CD4-positive, alpha-beta T cell (primary cell): ENCODE measurements at regions not wholly inside any gene's neighbourhood (a gene's known extent, or its start where the extent isn't known, plus 50 kb on each side); places are given as distances from the start of the nearest gene placed in this dataset.

Experiments
- ATAC-seq: fragments of 200-7000 bp; cut with Tn5 transposase; one replicate; pipeline ENCODE4 v1.10.0; 2022; ENCODE audit warnings: mild to moderate bottlenecking; ENCODE audit not compliant: poor library complexity
- CTCF ChIA-PET: fragments of 350-600 bp; sonication (Branson Sonifier 250); formaldehyde crosslinking; loops from one replicate; lab custom pipeline; 2021; ENCODE audit warnings: antibody characterized with exemption, inconsistent platforms; lab: Charles Lee
- POLR2A ChIA-PET: fragments of 350-600 bp; sonication (Branson Sonifier 250); formaldehyde crosslinking; loops from one replicate; lab custom pipeline; 2021; ENCODE audit warnings: antibody characterized with exemption, inconsistent platforms; lab: Charles Lee
- DNase-seq, 14 experiments: peaks; one replicate each; pipeline ENCODE4 v3.0.0-alpha.2; 2013 to 2020; ENCODE audit warnings: mixed read lengths in 2 of 14
- H3K27ac ChIP-seq, 2 donors: one replicate each; pipeline versions ENCODE4 v1.5.1 to v1.7.0; 2013; ENCODE audit warnings: low read length in 2 of 2, low read depth in 1 of 2, mild to moderate bottlenecking in 1 of 2
- H3K27me3 ChIP-seq, 2 experiments: 1 replicate in 1 of 2; 2 replicates in 1 of 2; pipeline versions ENCODE4 v1.6.1 to v1.7.0; 2013; ENCODE audit warnings: low read length in 2 of 2, control low read depth in 1 of 2, mild to moderate bottlenecking in 1 of 2, moderate library complexity in 1 of 2; ENCODE audit not compliant: insufficient read depth in 2 of 2, control insufficient read depth in 1 of 2
- H3K36me3 ChIP-seq: one replicate; pipeline ENCODE4 v1.6.1; 2013; ENCODE audit warnings: low read length, control low read depth; ENCODE audit not compliant: insufficient read depth
- H3K4me1 ChIP-seq: one replicate; pipeline ENCODE4 v1.6.1; 2013; ENCODE audit warnings: low read length, control low read depth; ENCODE audit not compliant: insufficient read depth
- H3K4me3 ChIP-seq: one replicate; pipeline ENCODE4 v1.5.1; 2013; ENCODE audit warnings: mild to moderate bottlenecking, low read length, moderate library complexity
- H3K9me3 ChIP-seq, 2 experiments: 1 replicate in 1 of 2; 2 replicates in 1 of 2; pipeline versions ENCODE4 v1.6.1 to v1.7.0; 2013; ENCODE audit warnings: low read length in 2 of 2, mild to moderate bottlenecking in 2 of 2, control low read depth in 1 of 2, moderate library complexity in 1 of 2; ENCODE audit not compliant: control insufficient read depth in 1 of 2, insufficient read depth in 1 of 2
- H3K27ac Mint-ChIP-seq: one replicate; pipeline ENCODE4 v1.8.0; 2020; ENCODE audit warnings: mixed read lengths
- H3K27me3 Mint-ChIP-seq: one replicate; pipeline ENCODE4 v1.8.0; 2021; ENCODE audit warnings: mixed read lengths
- H3K36me3 Mint-ChIP-seq: one replicate; pipeline ENCODE4 v1.8.0; 2021; ENCODE audit warnings: low read depth, mixed read lengths
- H3K4me1 Mint-ChIP-seq: one replicate; pipeline ENCODE4 v1.8.0; 2021; ENCODE audit warnings: low read depth, mixed read lengths
- H3K4me3 Mint-ChIP-seq: one replicate; pipeline ENCODE4 v1.8.0; 2020; ENCODE audit warnings: mild to moderate bottlenecking, mixed read lengths
- H3K9me3 Mint-ChIP-seq: one replicate; pipeline ENCODE4 v1.8.0; 2020; ENCODE audit warnings: mixed read lengths
- intact Hi-C, 2 experiments: fragments of 100-400 bp; cut with DNase I in 1 of 2; cut with micrococcal nuclease in 1 of 2; formaldehyde crosslinking; loops; one replicate each; pipeline versions ENCODE4 v1.15.1 to v1.9.0; 2023 to 2025; cut with DNase I, micrococcal nuclease
- TF ChIP-seq, protein P1 (sequence below): fragments of 200-600 bp; IDR thresholded peaks from one replicate; pipeline ENCODE4 v1.8.0; 2022; ENCODE audit warnings: antibody characterized with exemption, mild to moderate bottlenecking

DNA sequence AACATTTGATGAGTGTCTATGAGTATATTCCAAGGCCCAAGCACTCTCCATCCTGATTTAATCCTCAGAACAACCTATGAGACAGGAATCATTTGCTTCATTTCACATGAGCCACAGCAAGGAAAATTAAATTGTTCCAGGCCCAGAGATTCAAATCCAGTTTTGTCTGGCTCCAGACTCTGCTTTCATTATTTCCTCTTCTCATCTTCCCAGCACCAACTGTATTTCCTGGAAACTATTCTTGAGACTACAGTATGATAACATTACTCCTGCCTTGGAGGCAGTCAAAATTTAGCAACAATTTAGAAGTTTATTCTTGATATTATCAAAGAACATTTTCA lies 194.5 kb downstream of the ZNF608 start:
- Histone ChIP-seq H3K36me3 (no peaks in the 10 kb centered on the region), H3K27me3 (no peaks in the 10 kb centered on the region), H3K4me3 (no peak overlapping the region), H3K4me1 (no peaks in the 10 kb centered on the region), H3K9me3 (peaks cover 0 to 5% of the 10 kb centered on the region in 2 experiments), H3K27ac (no peak overlapping the region)
- intact Hi-C loops = no loop called here
- CTCF ChIA-PET = no interaction called here
- DNase-seq (no peak), ATAC-seq (no peak)
- H3K9me3 Mint-ChIP-seq = no peaks in the 10 kb centered on the region
- TF ChIP-seq, protein P1, sequence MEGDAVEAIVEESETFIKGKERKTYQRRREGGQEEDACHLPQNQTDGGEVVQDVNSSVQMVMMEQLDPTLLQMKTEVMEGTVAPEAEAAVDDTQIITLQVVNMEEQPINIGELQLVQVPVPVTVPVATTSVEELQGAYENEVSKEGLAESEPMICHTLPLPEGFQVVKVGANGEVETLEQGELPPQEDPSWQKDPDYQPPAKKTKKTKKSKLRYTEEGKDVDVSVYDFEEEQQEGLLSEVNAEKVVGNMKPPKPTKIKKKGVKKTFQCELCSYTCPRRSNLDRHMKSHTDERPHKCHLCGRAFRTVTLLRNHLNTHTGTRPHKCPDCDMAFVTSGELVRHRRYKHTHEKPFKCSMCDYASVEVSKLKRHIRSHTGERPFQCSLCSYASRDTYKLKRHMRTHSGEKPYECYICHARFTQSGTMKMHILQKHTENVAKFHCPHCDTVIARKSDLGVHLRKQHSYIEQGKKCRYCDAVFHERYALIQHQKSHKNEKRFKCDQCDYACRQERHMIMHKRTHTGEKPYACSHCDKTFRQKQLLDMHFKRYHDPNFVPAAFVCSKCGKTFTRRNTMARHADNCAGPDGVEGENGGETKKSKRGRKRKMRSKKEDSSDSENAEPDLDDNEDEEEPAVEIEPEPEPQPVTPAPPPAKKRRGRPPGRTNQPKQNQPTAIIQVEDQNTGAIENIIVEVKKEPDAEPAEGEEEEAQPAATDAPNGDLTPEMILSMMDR = no peak
- no peak overlapping the region for H3K4me3 Mint-ChIP-seq
- H3K27me3 Mint-ChIP-seq = peaks cover 4% of the 10 kb centered on the region
- no peak overlapping the region for H3K27ac Mint-ChIP-seq
- H3K36me3 Mint-ChIP-seq = no peaks in the 10 kb centered on the region
- POLR2A ChIA-PET = no interaction called here
- H3K4me1 Mint-ChIP-seq = no peaks in the 10 kb centered on the region

DNA sequence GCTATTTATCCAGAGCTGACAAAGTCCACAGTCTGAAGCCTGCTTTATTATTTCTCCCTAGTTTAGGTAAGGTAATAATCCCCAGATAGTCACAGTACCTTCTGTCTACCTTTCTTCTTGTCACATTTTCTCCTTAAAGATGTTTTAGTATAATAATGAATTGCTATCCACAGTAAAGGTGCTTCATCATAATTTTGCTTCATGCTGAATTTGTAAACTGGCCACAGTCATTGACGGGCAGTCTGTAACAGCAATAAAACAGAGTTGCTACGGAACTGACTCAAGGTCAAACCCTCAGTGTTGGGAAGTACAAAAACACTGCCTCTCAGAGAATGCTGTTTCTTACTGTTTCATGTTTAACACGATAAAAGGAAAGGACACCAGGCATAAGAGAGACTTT lies 195.7 kb downstream of the ZNF608 start:
- H3K9me3 Mint-ChIP-seq = no peaks in the 10 kb centered on the region
- CTCF ChIA-PET = no interaction called here
- H3K27ac Mint-ChIP-seq = no peak overlapping the region
- TF ChIP-seq, protein P1 = no peak
- no peak overlapping the region for H3K27ac ChIP-seq
- H3K4me1 Mint-ChIP-seq = no peaks in the 10 kb centered on the region
- H3K27me3 ChIP-seq = no peaks in the 10 kb centered on the region
- intact Hi-C loops = no loop called here
- H3K36me3 Mint-ChIP-seq = no peaks in the 10 kb centered on the region
- H3K9me3 ChIP-seq = peaks cover 0 to 5% of the 10 kb centered on the region in 2 experiments
- H3K27me3 Mint-ChIP-seq = peaks cover 4% of the 10 kb centered on the region
- H3K4me1 ChIP-seq = no peaks in the 10 kb centered on the region
- no peaks in the 10 kb centered on the region for H3K36me3 ChIP-seq
- no peak overlapping the region for H3K4me3 Mint-ChIP-seq
- no peak overlapping the region for H3K4me3 ChIP-seq
- POLR2A ChIA-PET = no interaction called here
- no peak for ATAC-seq
- DNase-seq = no peak

DNA sequence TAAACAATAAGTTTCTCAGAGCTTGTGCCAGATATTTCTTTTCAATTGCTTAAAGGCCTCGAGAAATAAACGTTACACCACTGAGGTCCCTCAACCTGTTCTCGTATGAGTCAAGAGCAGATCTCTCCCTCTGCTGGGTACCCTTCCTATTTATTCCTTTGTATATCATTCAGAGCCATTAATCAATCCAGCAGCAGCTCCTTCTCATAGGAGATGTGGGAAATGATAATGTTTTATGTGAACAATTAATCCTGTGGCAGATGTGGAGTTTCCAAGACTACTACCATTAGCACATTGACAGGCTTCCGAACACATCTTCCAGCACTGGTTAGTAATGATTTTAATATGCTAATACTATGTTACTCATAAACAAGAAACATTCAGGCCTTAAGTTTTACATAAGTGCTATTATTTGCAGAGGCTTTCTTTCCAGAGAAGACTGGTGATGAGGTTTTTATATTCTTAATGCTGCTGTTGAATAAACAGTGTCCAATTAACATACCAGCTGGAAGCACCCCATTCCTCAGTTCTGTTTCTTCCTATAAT lies 196.5 kb downstream of the ZNF608 start:
- ATAC-seq = no peak
- no peaks in the 10 kb centered on the region for H3K27me3 ChIP-seq
- POLR2A ChIA-PET = no interaction called here
- Mint-ChIP-seq H3K4me1 (no peaks in the 10 kb centered on the region), H3K4me3 (no peak overlapping the region), H3K36me3 (no peaks in the 10 kb centered on the region), H3K27ac (no peak overlapping the region), H3K27me3 (peaks cover 4% of the 10 kb centered on the region), H3K9me3 (no peaks in the 10 kb centered on the region)
- DNase-seq = no peak
- CTCF ChIA-PET = no interaction called here
- no peaks in the 10 kb centered on the region for H3K36me3 ChIP-seq
- no peak overlapping the region for H3K4me3 ChIP-seq
- H3K4me1 ChIP-seq = no peaks in the 10 kb centered on the region
- TF ChIP-seq, protein P1 = no peak
- no peak overlapping the region for H3K27ac ChIP-seq
- intact Hi-C loops = no loop called here
- H3K9me3 ChIP-seq = peaks cover 0 to 5% of the 10 kb centered on the region in 2 experiments
